AG04449 (cell line): ENCODE measurements at regions not wholly inside any gene's neighbourhood (a gene's known extent, or its start where the extent isn't known, plus 50 kb on each side); places are given as distances from the start of the nearest gene placed in this dataset.

ENCODE experiments used
- CTCF ChIA-PET: fragments of 350-600 bp; formaldehyde crosslinking; extraction: SDS; loops from one replicate; lab custom pipeline; 2021; ENCODE audit warnings: antibody characterized with exemption; lab: Yijun Ruan, JAX
- POLR2A ChIA-PET: fragments of 400-600, 350-600 bp; formaldehyde crosslinking; extraction: SDS; loops from one replicate; lab custom pipeline; 2020; ENCODE audit warnings: antibody characterized with exemption, inconsistent platforms; lab: Yijun Ruan, JAX
- DNase-seq: peaks from one replicate; pipeline ENCODE4 v3.0.0-alpha.2; 2010; ENCODE audit warnings: low read depth, low spot score
- H3K4me3 ChIP-seq: 2 replicates; pipeline ENCODE4 v1.5.1; 2011; ENCODE audit warnings: low read depth, mild to moderate bottlenecking, control low read depth, low read length
- CTCF ChIP-seq: IDR thresholded peaks from one replicate; pipeline ENCODE4 v1.5.1; 2011; ENCODE audit warnings: mild to moderate bottlenecking, moderate library complexity, low read length, control low read depth, inconsistent platforms; ENCODE audit not compliant: insufficient read depth; ENCODE audit errors: missing control alignments

GRCh38 chr18:30034818-30035217 lies 1007.7 kb downstream of the DSC3 start:
- CTCF ChIA-PET = no interaction called here
- POLR2A ChIA-PET = no interaction called here
- no peak for TF ChIP-seq CTCF
- H3K4me3 ChIP-seq = no peak overlapping the region
- no peak for DNase-seq

DNA sequence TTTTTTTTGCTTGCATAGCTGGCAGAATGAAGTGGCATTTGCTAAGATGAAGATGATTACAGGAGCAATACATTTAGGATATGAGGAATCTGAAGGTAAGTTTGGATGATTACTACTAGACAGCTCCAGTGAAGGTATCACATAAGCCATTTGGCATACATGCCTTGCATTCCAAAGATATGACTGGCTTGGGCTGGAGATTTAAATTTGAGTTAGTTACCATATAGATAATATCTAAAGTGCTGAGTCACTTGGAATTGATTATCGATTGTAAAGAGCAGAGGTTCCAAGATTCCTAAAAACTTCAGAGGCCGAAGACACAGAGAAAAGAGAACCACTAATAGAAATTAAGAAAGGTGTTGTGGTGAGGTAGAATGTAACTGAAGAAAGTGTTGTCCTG lies 1026.4 kb downstream of the DSC3 start:
- no peak for DNase-seq
- no peak overlapping the region for H3K4me3 ChIP-seq
- TF ChIP-seq CTCF = no peak
- CTCF ChIA-PET = no interaction called here
- POLR2A ChIA-PET = no interaction called here

DNA sequence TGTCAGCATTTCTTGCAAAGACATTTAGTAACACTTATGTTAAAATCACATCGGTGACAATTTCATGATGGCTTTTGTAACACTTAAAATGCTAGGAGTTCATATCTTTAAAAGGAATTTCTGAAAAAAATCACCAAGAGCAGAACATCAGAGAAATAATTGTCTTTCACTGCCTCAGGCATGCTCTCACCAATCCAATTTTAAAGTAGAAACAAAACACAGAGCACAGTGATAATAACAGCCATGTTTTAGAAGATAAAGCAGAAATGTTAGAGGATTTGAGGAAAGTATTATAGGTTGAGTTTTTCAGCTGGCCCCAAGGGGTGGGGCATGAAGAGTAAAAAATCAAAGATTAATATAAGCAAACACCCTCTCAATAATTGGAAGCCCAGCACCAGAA lies 1037.6 kb downstream of the DSC3 start:
- H3K4me3 ChIP-seq = no peak overlapping the region
- DNase-seq = no peak
- TF ChIP-seq CTCF = no peak
- ChIA-PET POLR2A (no interaction called here), CTCF (no interaction called here)

GRCh38 chr18:29982218-29982617 lies 1060.3 kb downstream of the DSC3 start:
- DNase-seq = no peak
- H3K4me3 ChIP-seq = no peak overlapping the region
- ChIA-PET POLR2A (no interaction called here), CTCF (no interaction called here)
- no peak for TF ChIP-seq CTCF

DNA sequence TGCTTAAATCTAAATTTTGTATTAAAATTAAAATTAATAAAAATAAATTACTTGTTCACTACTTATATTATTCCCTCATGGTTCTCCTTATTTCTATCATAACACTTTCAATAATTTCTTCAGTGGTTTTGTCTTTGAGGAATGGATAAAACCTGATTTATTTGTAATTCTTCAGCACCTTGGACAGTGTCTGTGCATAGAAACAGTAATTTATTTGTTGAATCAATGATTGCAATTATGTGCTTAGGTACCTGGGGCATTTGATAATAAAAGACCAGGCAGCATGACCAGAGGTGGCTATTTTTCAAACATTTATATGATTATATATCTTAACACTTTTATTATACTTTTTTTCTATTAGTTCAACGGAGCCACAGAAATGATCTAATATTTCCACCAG lies 1062.7 kb downstream of the DSC3 start:
- CTCF ChIA-PET = no interaction called here
- TF ChIP-seq CTCF = no peak
- POLR2A ChIA-PET = no interaction called here
- no peak overlapping the region for H3K4me3 ChIP-seq
- no peak for DNase-seq

DNA sequence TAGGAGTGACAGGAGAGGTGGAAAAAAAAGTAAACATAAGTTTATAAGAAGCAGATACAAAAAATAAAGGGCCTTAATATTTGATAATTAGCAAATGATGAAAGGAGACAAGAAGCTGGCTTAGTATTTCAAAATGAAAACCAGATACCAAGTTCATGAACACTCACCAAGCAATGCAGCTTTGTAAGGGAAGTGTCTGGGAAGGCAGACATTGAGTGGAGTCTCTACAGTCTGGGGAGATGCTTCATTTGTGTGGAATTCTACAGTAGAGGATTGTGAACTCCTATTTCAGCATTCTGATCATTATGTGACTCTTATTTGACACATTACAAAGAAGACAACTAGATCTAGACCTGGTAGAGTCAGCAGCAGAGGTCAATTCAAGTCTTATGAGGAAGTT lies 1072.7 kb downstream of the DSC3 start:
- TF ChIP-seq CTCF = no peak
- CTCF ChIA-PET = no interaction called here
- no peak overlapping the region for H3K4me3 ChIP-seq
- DNase-seq = no peak
- POLR2A ChIA-PET = no interaction called here
